WTC11 (cell line): ENCODE measurements at regions not wholly inside any gene's neighbourhood (a gene's known extent, or its start where the extent isn't known, plus 50 kb on each side); places are given as distances from the start of the nearest gene placed in this dataset.

Experiments used
- ATAC-seq: fragments of 200-7000 bp; cut with Tn5 transposase; 2 replicates; pipeline ENCODE4 v1.10.0; 2021; ENCODE audit warnings: mild to moderate bottlenecking, moderate library complexity
- CTCF ChIA-PET: fragments of 300-600 bp; sonication (Branson Sonifier 250); formaldehyde crosslinking; loops from one replicate; lab custom pipeline; 2021; ENCODE audit warnings: antibody characterized with exemption; lab: Charles Lee
- POLR2A ChIA-PET: fragments of 350-600 bp; sonication (Branson Sonifier 250); formaldehyde crosslinking; loops from one replicate; lab custom pipeline; 2021; ENCODE audit warnings: antibody characterized with exemption; lab: Charles Lee
- DNase-seq: peaks from one replicate; pipeline ENCODE4 v3.0.0; 2021; ENCODE audit warnings: low spot score
- H3K27ac Mint-ChIP-seq: 2 replicates; pipeline ENCODE4 v1.8.0; 2021; ENCODE audit warnings: mixed read lengths
- H3K27me3 Mint-ChIP-seq: 2 replicates; pipeline ENCODE4 v1.8.0; 2021; ENCODE audit warnings: low read depth, mild to moderate bottlenecking, moderate library complexity, mixed read lengths
- H3K36me3 Mint-ChIP-seq: 2 replicates; pipeline ENCODE4 v1.8.0; 2021; ENCODE audit warnings: mixed read lengths
- H3K4me1 Mint-ChIP-seq: 2 replicates; pipeline ENCODE4 v1.8.0; 2022; ENCODE audit warnings: mixed read lengths
- H3K4me3 Mint-ChIP-seq: 2 replicates; pipeline ENCODE4 v1.8.0; 2021; ENCODE audit warnings: mild to moderate bottlenecking, moderate library complexity, mixed read lengths
- H3K9me3 Mint-ChIP-seq: 2 replicates; pipeline ENCODE4 v1.8.0; 2021; ENCODE audit warnings: mixed read lengths
- CREB1 ChIP-seq: sonication (generic); formaldehyde crosslinking; IDR thresholded peaks from 2 replicates; pipeline ENCODE4 v1.8.0; 2023; ENCODE audit warnings: mild to moderate bottlenecking, missing genetic modification reagents
- E2F5 ChIP-seq: sonication (generic); formaldehyde crosslinking; IDR thresholded peaks from 2 replicates; pipeline ENCODE4 v1.8.1; 2022; ENCODE audit warnings: mild to moderate bottlenecking, moderate library complexity, missing genetic modification reagents
- ELF4 ChIP-seq: sonication (generic); formaldehyde crosslinking; IDR thresholded peaks from 2 replicates; pipeline ENCODE4 v1.8.1; 2022; ENCODE audit warnings: low read depth, mild to moderate bottlenecking, moderate library complexity, missing genetic modification reagents
- FOXJ3 ChIP-seq: sonication (generic); formaldehyde crosslinking; IDR thresholded peaks from 2 replicates; pipeline ENCODE4 v1.9.0; 2021; ENCODE audit warnings: missing genetic modification reagents, mild to moderate bottlenecking, borderline replicate concordance
- FOXP1 ChIP-seq: sonication (generic); formaldehyde crosslinking; IDR thresholded peaks from 2 replicates; pipeline ENCODE4 v1.8.0; 2022; ENCODE audit warnings: missing genetic modification reagents, mild to moderate bottlenecking, moderate library complexity, borderline replicate concordance
- FOXP4 ChIP-seq: sonication (generic); formaldehyde crosslinking; IDR thresholded peaks from 2 replicates; pipeline ENCODE4 v1.8.0; 2022; ENCODE audit warnings: mild to moderate bottlenecking, missing genetic modification reagents
- HMGA2 ChIP-seq: fragments of 250-450 bp; sonication (Bioruptor Pico); IDR thresholded peaks from 2 replicates; pipeline ENCODE4 v1.4.0; 2021; ENCODE audit warnings: mild to moderate bottlenecking, moderate library complexity
- JAZF1 ChIP-seq: fragments of 250-450 bp; sonication (Bioruptor Pico); IDR thresholded peaks from 2 replicates; pipeline ENCODE4 v1.9.0; 2021; ENCODE audit warnings: moderate library complexity, mild to moderate bottlenecking, inconsistent platforms
- MYBL2 ChIP-seq: sonication (generic); formaldehyde crosslinking; IDR thresholded peaks from 2 replicates; pipeline ENCODE4 v1.8.1; 2023; ENCODE audit warnings: mild to moderate bottlenecking, moderate library complexity, missing genetic modification reagents
- NFE2L1 ChIP-seq: sonication (generic); formaldehyde crosslinking; IDR thresholded peaks from 2 replicates; pipeline ENCODE4 v1.8.1; 2023; ENCODE audit warnings: missing genetic modification reagents
- NR3C1 ChIP-seq: sonication (generic); formaldehyde crosslinking; conservative IDR thresholded peaks from 2 replicates; pipeline ENCODE4 v1.8.1; 2023; ENCODE audit warnings: low read depth, mild to moderate bottlenecking, missing genetic modification reagents
- OVOL2 ChIP-seq: fragments of 250-450 bp; sonication (Bioruptor Pico); IDR thresholded peaks from 2 replicates; pipeline ENCODE4 v1.9.0; 2021; ENCODE audit warnings: mild to moderate bottlenecking, borderline replicate concordance
- PRDM15 ChIP-seq: sonication (generic); formaldehyde crosslinking; IDR thresholded peaks from 2 replicates; pipeline ENCODE4 v1.8.0; 2022; ENCODE audit warnings: missing genetic modification reagents
- RELA ChIP-seq: sonication (generic); formaldehyde crosslinking; IDR thresholded peaks from 2 replicates; pipeline ENCODE4 v1.8.1; 2022; ENCODE audit warnings: missing genetic modification reagents, mild to moderate bottlenecking, borderline replicate concordance
- SMAD4 ChIP-seq: sonication (generic); formaldehyde crosslinking; IDR thresholded peaks from 2 replicates; pipeline ENCODE4 v1.8.0; 2022; ENCODE audit warnings: mild to moderate bottlenecking, missing genetic modification reagents
- SP1 ChIP-seq: sonication (generic); formaldehyde crosslinking; conservative IDR thresholded peaks from 2 replicates; pipeline ENCODE4 v1.8.1; 2022; ENCODE audit warnings: missing genetic modification reagents
- STAT6 ChIP-seq: sonication (generic); formaldehyde crosslinking; conservative IDR thresholded peaks from 2 replicates; pipeline ENCODE4 v1.8.1; 2023; ENCODE audit warnings: mild to moderate bottlenecking, low read depth, missing genetic modification reagents, moderate library complexity
- USF2 ChIP-seq: sonication (generic); formaldehyde crosslinking; IDR thresholded peaks from 2 replicates; pipeline ENCODE4 v1.8.1; 2023; ENCODE audit warnings: mild to moderate bottlenecking, missing genetic modification reagents, moderate library complexity
- ZBTB43 ChIP-seq: sonication (generic); formaldehyde crosslinking; IDR thresholded peaks from 2 replicates; pipeline ENCODE4 v1.8.1; 2023; ENCODE audit warnings: mild to moderate bottlenecking, missing genetic modification reagents
- ZNF416 ChIP-seq: fragments of 250-450 bp; sonication (Bioruptor Pico); IDR thresholded peaks from 2 replicates; pipeline ENCODE4 v1.9.0; 2021; ENCODE audit warnings: mild to moderate bottlenecking, inconsistent platforms

- no peak overlapping the region for H3K27ac Mint-ChIP-seq
- DNase-seq (no peak), ATAC-seq (no peak)
- no peak overlapping the region for H3K4me3 Mint-ChIP-seq
- no peak for TF ChIP-seq STAT6
- no peak for TF ChIP-seq FOXP1 (CRISPR knock-in tag)
- no peak for TF ChIP-seq HMGA2 (CRISPR knock-in tag)
- TF ChIP-seq PRDM15, result no peak
- no peak for TF ChIP-seq NFE2L1 (CRISPR knock-in tag)
- TF ChIP-seq E2F5, result no peak
- no peak for TF ChIP-seq ZNF416 (CRISPR knock-in tag)
- no peak for TF ChIP-seq FOXJ3 (CRISPR knock-in tag)
- TF ChIP-seq FOXP4, result no peak
- TF ChIP-seq NR3C1, result no peak
- no peak for TF ChIP-seq RELA
- ChIA-PET CTCF (no interaction called here), POLR2A (no interaction called here)
- H3K27me3 Mint-ChIP-seq, result peaks cover 15% of the 10 kb centered on the region
- no peaks in the 10 kb centered on the region for H3K36me3 Mint-ChIP-seq
- H3K4me1 Mint-ChIP-seq, result peaks cover 14% of the 10 kb centered on the region
- H3K9me3 Mint-ChIP-seq, result no peaks in the 10 kb centered on the region
These were observed 86.1 kb downstream of the HNRNPD start for GRCh38 chr4:82287720-82288119.

GRCh38 chr4:82284858-82285805 lies 88.7 kb downstream of the HNRNPD start:
- ATAC-seq, result peak; percentile 99
- POLR2A ChIA-PET, result interaction anchor here (0.8 to 1.3 kb wide), 3 partner anchors 17 to 144 kb away, joined by 3 to 7 read pairs (median 6); partner anchors contain the start of gene HNRNPD
- CTCF ChIA-PET, result interaction anchor here (0.5 to 2.2 kb wide), 79 partner anchors 9 to 1325 kb away, joined by 3 to 101 read pairs (median 5); partner anchors contain the start of genes HNRNPD and SCD5
- TF ChIP-seq JAZF1 (no peak), CREB1 (no peak), SMAD4 (CRISPR knock-in tag) (no peak), USF2 (CRISPR knock-in tag) (peak; percentile 56; the same call in 1 of the 2 replicates), FOXJ3 (CRISPR knock-in tag) (no peak), ZNF416 (CRISPR knock-in tag) (no peak), ZBTB43 (CRISPR knock-in tag) (no peak), ELF4 (CRISPR knock-in tag) (no peak), SP1 (peak; percentile 93; the same call in 1 of the 2 replicates), MYBL2 (no peak), NR3C1 (no peak), OVOL2 (CRISPR knock-in tag) (no peak)

More at GRCh38 chr4:82284858-82285805, 88.7 kb downstream of the HNRNPD start:
- no peaks in the 10 kb centered on the region for H3K9me3 Mint-ChIP-seq
- H3K27me3 Mint-ChIP-seq, result peaks cover 20% of the 10 kb centered on the region
- H3K4me1 Mint-ChIP-seq, result peaks cover 14% of the 10 kb centered on the region
- H3K36me3 Mint-ChIP-seq, result no peaks in the 10 kb centered on the region
- peak overlapping the region; percentile 31; the same call in 1 of the 2 replicates for H3K27ac Mint-ChIP-seq
- H3K4me3 Mint-ChIP-seq, result peak overlapping the region; percentile 68
- DNase-seq, result peak; percentile 100
